HepG2 (cell line): ENCODE measurements at regions not wholly inside any gene's neighbourhood (a gene's known extent, or its start where the extent isn't known, plus 50 kb on each side); places are given as distances from the start of the nearest gene placed in this dataset.

Source experiments
- FOXA1 ChIP-seq, 2 experiments: fragments of 450-650 bp in 1 of 2; sonication (generic) in 1 of 2; formaldehyde crosslinking in 1 of 2; IDR thresholded peaks; 2 replicates each; pipeline versions ENCODE4 v1.4.0 to v1.6.1; 2016 to 2020; ENCODE audit warnings: missing genetic modification reagents in 1 of 2
- U2AF2 ChIP-seq: fragments of 200-400 bp; formaldehyde crosslinking; IDR thresholded peaks from 2 replicates; pipeline ENCODE4 v1.6.1; 2017; ENCODE audit warnings: low read depth, mild to moderate bottlenecking, low read length
- ZSCAN29 ChIP-seq: sonication (generic); formaldehyde crosslinking; conservative IDR thresholded peaks from 2 replicates; pipeline ENCODE4 v1.4.0; 2020; ENCODE audit warnings: mild to moderate bottlenecking, missing genetic modification reagents

DNA sequence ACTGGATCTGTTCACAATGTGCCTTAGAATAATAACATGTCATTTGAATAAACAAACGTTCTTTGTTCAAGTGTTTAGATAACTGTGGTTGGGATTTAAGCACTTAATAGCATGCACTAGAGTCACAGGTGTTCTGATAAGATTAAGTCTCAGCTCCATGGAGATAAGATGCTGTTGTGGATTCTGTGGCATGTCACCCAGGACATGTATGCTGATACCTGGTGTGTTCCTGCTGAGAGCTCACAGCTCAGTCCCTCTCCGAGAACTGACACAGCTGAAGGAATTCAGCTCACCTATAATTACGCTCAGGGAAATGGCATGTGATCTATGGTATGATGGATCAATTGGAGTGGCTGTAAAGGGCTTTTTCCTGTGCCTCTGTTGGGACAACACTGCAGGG lies 75.4 kb upstream of the ST6GAL2 start:
- TF ChIP-seq ZSCAN29 (no peak), FOXA1 (IDR thresholded peaks at IDR 0.05) (no peak), FOXA1 (CRISPR knock-in tag; IDR thresholded peaks at IDR 0.05) (no peak), U2AF2 (no peak)
